AG04450 (cell line): ENCODE measurements at regions not wholly inside any gene's neighbourhood (a gene's known extent, or its start where the extent isn't known, plus 50 kb on each side); places are given as distances from the start of the nearest gene placed in this dataset.
A peak's percentile ranks its signal among the peaks of the same experiment; 100 is the strongest.
"Not testable (repeated sequence)": the region's sequence is repeated elsewhere in the genome, so short reads cannot be mapped to it uniquely, and the experiment has no call there.

Source experiments
- CTCF ChIA-PET: fragments of 300-600, 350-600 bp; formaldehyde crosslinking; extraction: SDS; loops from one replicate; lab custom pipeline; 2022; ENCODE audit warnings: antibody characterized with exemption, inconsistent platforms; lab: Charles Lee
- POLR2A ChIA-PET: fragments of 350-600 bp; formaldehyde crosslinking; extraction: SDS; loops from one replicate; lab custom pipeline; 2021; ENCODE audit warnings: antibody characterized with exemption, inconsistent platforms; lab: Yijun Ruan, JAX
- DNase-seq: peaks from one replicate; pipeline ENCODE4 v3.0.0-alpha.2; 2011; ENCODE audit warnings: low read depth, low spot score
- H3K27ac ChIP-seq: one replicate; pipeline ENCODE4 v1.5.1; 2012; ENCODE audit warnings: low read depth, low read length, control low read depth
- H3K27me3 ChIP-seq: one replicate; pipeline ENCODE4 v1.6.0; 2012; ENCODE audit warnings: low read length; ENCODE audit not compliant: control insufficient read depth, insufficient read depth
- H3K4me3 ChIP-seq: 2 replicates; pipeline ENCODE4 v1.5.1; 2011; ENCODE audit warnings: mild to moderate bottlenecking, low read depth, low read length, control low read depth
- H3K9me3 ChIP-seq: 2 replicates; pipeline ENCODE4 v1.5.1; 2012; ENCODE audit warnings: low read length; ENCODE audit not compliant: control insufficient read depth, insufficient read depth
- CTCF ChIP-seq: IDR thresholded peaks from 2 replicates; pipeline ENCODE4 v1.5.1; 2011; ENCODE audit warnings: low read depth, low read length, control low read depth, inconsistent platforms

GRCh38 chr4:187903700-187904099, 91.9 kb upstream of the ZFP42 start:
- ChIA-PET POLR2A (no interaction called here), CTCF (no interaction called here)
- peak; percentile 29 for DNase-seq
- Histone ChIP-seq H3K4me3 (no peak overlapping the region), H3K27ac (no peak overlapping the region), H3K9me3 (peaks cover 11% of the 10 kb centered on the region; the same call in 1 of the 2 replicates), H3K27me3 (no peaks in the 10 kb centered on the region)
- no peak for TF ChIP-seq CTCF

DNA sequence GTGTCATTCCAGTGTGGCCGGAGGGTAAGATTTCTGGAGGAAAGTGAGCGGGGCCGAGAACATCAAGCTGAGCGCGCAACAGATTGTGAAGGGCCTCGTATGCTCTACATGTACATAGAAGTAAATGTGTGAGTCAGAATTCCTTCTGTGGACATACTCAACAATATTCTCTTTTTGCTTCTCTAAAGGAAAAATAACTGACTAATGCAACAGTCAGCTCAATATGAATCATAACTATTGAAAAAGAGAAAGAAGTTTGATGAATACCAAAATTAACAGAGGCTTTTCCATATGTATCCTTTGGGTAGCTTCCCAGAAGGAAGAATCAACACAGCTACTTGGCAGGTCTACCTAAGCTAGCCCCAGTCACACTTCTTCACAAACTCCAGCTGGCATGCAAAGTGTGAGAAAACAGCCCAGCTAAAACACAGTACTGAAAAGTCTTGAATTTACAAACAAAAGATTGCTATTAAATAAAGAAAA, 87.5 kb upstream of the ZFP42 start:
- TF ChIP-seq CTCF, result no peak
- H3K27ac ChIP-seq, result peak overlapping the region; percentile 85
- DNase-seq, result peak; percentile 61
- H3K9me3 ChIP-seq, result peaks cover 3% of the 10 kb centered on the region; the same call in 1 of the 2 replicates
- no peaks in the 10 kb centered on the region for H3K27me3 ChIP-seq
- CTCF ChIA-PET, result no interaction called here
- no peak overlapping the region for H3K4me3 ChIP-seq
- POLR2A ChIA-PET, result no interaction called here

GRCh38 chr4:187908731-187909130, 86.8 kb upstream of the ZFP42 start:
- CTCF ChIA-PET, result no interaction called here

GRCh38 chr4:187910741-187911140, 84.8 kb upstream of the ZFP42 start:
- Histone ChIP-seq H3K27ac (no peak overlapping the region), H3K4me3 (no peak overlapping the region), H3K9me3 (peaks cover 3% of the 10 kb centered on the region; the same call in 1 of the 2 replicates), H3K27me3 (no peaks in the 10 kb centered on the region)
- ChIA-PET CTCF (no interaction called here), POLR2A (no interaction called here)
- no peak for TF ChIP-seq CTCF
- no peak for DNase-seq

More at GRCh38 chr4:187908731-187909130, 86.8 kb upstream of the ZFP42 start:
- DNase-seq, result no peak
- POLR2A ChIA-PET, result no interaction called here
- Histone ChIP-seq H3K9me3 (peaks cover 3% of the 10 kb centered on the region; the same call in 1 of the 2 replicates), H3K27ac (no peak overlapping the region), H3K27me3 (no peaks in the 10 kb centered on the region), H3K4me3 (no peak overlapping the region)
- TF ChIP-seq CTCF, result no peak

GRCh38 chr4:187915406-187915805, 80.2 kb upstream of the ZFP42 start:
- H3K9me3 ChIP-seq, H3K27ac ChIP-seq, CTCF ChIA-PET, H3K27me3 ChIP-seq, POLR2A ChIA-PET, H3K4me3 ChIP-seq, DNase-seq: not testable (repeated sequence)

- ChIA-PET CTCF (no interaction called here), POLR2A (no interaction called here)
- Histone ChIP-seq H3K27me3 (no peaks in the 10 kb centered on the region), H3K9me3 (no peaks in the 10 kb centered on the region; the same call in 1 of the 2 replicates), H3K4me3 (no peak overlapping the region), H3K27ac (no peak overlapping the region)
- no peak for DNase-seq
- no peak for TF ChIP-seq CTCF
Measured at GRCh38 chr4:187919966-187920365, 75.6 kb upstream of the ZFP42 start.
